ENCODE measurements at regions not wholly inside any gene's neighbourhood (a gene's known extent, or its start where the extent isn't known, plus 50 kb on each side); places are given as distances from the start of the nearest gene placed in this dataset.

DNA sequence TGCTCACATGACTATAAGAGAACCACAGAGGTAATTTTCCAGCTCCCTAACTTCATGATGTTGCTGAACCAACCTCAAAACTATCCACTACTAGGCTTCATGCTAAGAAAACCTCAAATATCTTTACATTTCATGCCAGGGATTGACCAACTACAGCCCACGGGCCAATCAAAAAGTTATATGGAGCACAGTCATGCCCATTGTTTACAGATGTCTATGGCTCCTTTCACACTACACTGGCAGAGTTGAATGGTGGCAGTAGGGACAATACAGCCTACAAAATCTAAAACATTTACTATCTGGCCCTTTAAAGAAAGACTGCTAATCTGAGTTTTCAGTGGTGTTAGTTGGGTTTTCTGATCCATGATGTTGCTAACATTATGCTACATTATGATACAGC is 154.8 kb downstream of the TM2D1 start:
- no peaks in the 10 kb centered on the region for H3K27me3 ChIP-seq (ENCODE audit: control insufficient read depth, insufficient read depth, low read length)
- H3K9me3 ChIP-seq (ENCODE audit: control insufficient read depth, insufficient read depth, low read length): peaks cover 8% of the 10 kb centered on the region
- H3K4me3 ChIP-seq (ENCODE audit: low read depth, low read length): no peak overlapping the region
- POLR2A ChIA-PET: no interaction called here
- TF ChIP-seq, protein P1, sequence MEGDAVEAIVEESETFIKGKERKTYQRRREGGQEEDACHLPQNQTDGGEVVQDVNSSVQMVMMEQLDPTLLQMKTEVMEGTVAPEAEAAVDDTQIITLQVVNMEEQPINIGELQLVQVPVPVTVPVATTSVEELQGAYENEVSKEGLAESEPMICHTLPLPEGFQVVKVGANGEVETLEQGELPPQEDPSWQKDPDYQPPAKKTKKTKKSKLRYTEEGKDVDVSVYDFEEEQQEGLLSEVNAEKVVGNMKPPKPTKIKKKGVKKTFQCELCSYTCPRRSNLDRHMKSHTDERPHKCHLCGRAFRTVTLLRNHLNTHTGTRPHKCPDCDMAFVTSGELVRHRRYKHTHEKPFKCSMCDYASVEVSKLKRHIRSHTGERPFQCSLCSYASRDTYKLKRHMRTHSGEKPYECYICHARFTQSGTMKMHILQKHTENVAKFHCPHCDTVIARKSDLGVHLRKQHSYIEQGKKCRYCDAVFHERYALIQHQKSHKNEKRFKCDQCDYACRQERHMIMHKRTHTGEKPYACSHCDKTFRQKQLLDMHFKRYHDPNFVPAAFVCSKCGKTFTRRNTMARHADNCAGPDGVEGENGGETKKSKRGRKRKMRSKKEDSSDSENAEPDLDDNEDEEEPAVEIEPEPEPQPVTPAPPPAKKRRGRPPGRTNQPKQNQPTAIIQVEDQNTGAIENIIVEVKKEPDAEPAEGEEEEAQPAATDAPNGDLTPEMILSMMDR (IDR thresholded peaks at IDR 0.05; ENCODE audit: low read depth, low read length): no peak
- no peak for DNase-seq (ENCODE audit: low read depth, low spot score)
- CTCF ChIA-PET: interaction anchor here (0.6 to 0.9 kb wide), 3 partner anchors 18 to 522 kb away, joined by 3 to 4 read pairs (median 4); no protein-coding TSS in a partner anchor
- H3K27ac ChIP-seq (ENCODE audit: low read depth, low read length): no peak overlapping the region

DNA sequence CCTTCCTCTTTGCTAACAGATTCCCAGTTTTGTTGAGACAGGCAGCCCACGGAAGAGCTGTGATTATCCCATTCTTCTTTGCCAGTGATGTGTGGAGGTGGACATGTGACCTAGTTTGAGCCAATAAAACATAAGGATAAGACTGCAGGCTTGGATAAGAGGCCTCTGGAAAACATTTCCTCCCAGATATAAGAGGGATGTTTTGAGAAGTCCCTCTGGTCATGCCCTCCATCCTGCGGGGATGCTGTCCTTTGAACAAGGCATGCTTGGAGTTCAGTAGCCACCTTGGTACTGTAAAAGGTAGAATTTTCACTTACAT is 155.7 kb downstream of the TM2D1 start:
- ChIA-PET CTCF (no interaction called here), POLR2A (no interaction called here)
- DNase-seq (ENCODE audit: low read depth, low spot score): no peak
- H3K4me3 ChIP-seq (ENCODE audit: low read depth, low read length): no peak overlapping the region
- TF ChIP-seq, protein P1 (IDR thresholded peaks at IDR 0.05; ENCODE audit: low read depth, low read length): no peak
- H3K9me3 ChIP-seq (ENCODE audit: control insufficient read depth, insufficient read depth, low read length): peaks cover 8% of the 10 kb centered on the region
- H3K27me3 ChIP-seq (ENCODE audit: control insufficient read depth, insufficient read depth, low read length): no peaks in the 10 kb centered on the region
- no peak overlapping the region for H3K27ac ChIP-seq (ENCODE audit: low read depth, low read length)

DNA sequence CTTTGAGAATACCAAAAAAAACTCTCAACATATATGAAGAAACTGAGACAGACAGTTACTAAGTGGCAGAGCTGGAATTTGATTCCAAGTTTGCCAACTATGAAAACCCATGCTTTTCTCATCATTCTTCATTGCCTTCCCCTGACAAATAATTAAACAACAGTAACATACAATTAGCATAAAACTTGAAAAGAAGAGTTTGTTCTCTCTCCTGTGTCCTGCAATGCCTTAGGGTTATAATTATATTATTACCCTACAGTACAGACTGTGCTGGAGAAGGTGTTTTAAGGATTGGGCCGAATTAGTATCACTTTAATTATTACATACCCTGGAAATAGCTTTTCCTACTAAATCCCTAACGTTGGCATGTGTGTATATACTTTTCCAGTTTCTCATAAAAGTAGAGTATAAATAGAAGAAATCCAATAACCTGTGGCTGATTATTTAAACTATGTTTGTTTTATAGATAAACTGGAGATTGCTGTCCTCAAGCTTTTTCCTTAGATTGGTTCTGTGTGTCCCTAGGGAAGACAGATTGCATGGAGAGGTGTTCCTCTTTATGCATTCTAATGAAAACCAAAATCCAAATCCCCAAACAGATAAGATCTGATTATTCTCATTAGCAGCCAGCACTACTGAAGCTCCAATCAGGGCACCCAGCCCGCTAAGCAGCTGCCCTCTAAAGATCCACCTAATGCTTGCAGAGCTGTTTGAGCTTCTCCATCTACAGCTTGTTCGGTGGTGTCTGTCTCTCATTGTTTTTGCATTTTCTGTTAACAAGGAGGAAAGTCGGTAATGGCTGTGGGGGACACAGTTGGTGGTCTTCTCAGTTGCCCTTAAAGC is 156.3 kb downstream of the TM2D1 start:
- H3K4me3 ChIP-seq (ENCODE audit: low read depth, low read length): no peak overlapping the region
- ChIA-PET POLR2A (no interaction called here), CTCF (no interaction called here)
- H3K9me3 ChIP-seq (ENCODE audit: control insufficient read depth, insufficient read depth, low read length): peaks cover 8% of the 10 kb centered on the region
- H3K27ac ChIP-seq (ENCODE audit: low read depth, low read length): no peak overlapping the region
- no peak for DNase-seq (ENCODE audit: low read depth, low spot score)
- no peaks in the 10 kb centered on the region for H3K27me3 ChIP-seq (ENCODE audit: control insufficient read depth, insufficient read depth, low read length)
- TF ChIP-seq, protein P1 (IDR thresholded peaks at IDR 0.05; ENCODE audit: low read depth, low read length): no peak

DNA sequence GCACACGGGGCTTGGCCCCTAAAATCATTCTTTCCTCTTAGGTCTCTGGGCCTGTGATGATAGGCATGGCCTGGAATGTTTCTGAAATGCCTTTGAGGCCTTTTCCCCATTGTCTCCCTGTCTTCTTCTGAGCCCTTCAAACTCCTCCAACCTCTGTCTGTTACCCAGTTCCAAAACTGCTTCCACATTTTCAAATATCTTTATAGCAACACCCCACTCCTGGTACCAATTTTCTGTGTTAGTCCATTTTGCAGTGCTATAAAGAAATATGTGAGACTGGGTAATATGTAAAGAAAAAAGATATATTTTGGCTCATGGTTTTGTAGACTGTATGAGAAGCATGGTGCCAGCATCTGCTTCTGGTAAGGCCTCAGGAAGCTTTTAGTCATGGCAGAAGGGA is 158.8 kb downstream of the TM2D1 start:
- TF ChIP-seq, protein P1 (IDR thresholded peaks at IDR 0.05; ENCODE audit: low read depth, low read length): no peak
- DNase-seq (ENCODE audit: low read depth, low spot score): no peak
- Histone ChIP-seq H3K4me3 (ENCODE audit: low read depth, low read length) (no peak overlapping the region), H3K9me3 (ENCODE audit: control insufficient read depth, insufficient read depth, low read length) (peaks cover 8% of the 10 kb centered on the region), H3K27ac (ENCODE audit: low read depth, low read length) (no peak overlapping the region), H3K27me3 (ENCODE audit: control insufficient read depth, insufficient read depth, low read length) (no peaks in the 10 kb centered on the region)
- ChIA-PET POLR2A (no interaction called here), CTCF (interaction anchor here (0.8 to 1.1 kb wide), 2 partner anchors 23 to 588 kb away, joined by 3 to 5 read pairs; no protein-coding TSS in a partner anchor)

DNA sequence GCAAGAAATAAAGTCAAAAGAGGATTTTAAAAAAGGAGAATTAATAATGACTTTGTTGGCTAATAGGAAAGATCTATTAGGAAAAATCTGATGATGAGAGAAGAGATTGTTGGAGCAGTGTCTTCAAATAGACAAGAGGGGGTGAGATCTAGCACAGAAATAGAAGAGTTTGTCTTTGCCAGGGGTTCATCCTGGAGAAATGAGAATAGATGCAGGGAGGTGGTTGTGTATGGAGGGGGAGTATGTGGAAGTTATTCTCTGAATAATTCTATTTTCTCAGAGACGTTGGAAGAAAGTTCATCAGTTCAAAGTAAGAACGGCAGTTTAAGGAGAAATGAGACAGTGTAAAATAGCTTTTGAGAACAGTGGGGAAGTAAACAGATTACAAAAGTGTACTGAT is 161.3 kb downstream of the TM2D1 start:
- DNase-seq (ENCODE audit: low read depth, low spot score): no peak
- no peak overlapping the region for H3K4me3 ChIP-seq (ENCODE audit: low read depth, low read length)
- no peaks in the 10 kb centered on the region for H3K27me3 ChIP-seq (ENCODE audit: control insufficient read depth, insufficient read depth, low read length)
- H3K27ac ChIP-seq (ENCODE audit: low read depth, low read length): no peak overlapping the region
- CTCF ChIA-PET: no interaction called here
- TF ChIP-seq, protein P1 (IDR thresholded peaks at IDR 0.05; ENCODE audit: low read depth, low read length): no peak
- peaks cover 8% of the 10 kb centered on the region for H3K9me3 ChIP-seq (ENCODE audit: control insufficient read depth, insufficient read depth, low read length)
- POLR2A ChIA-PET: no interaction called here
